Stomach (tissue), 8 donors: ENCODE measurements at regions not wholly inside any gene's neighbourhood (a gene's known extent, or its start where the extent isn't known, plus 50 kb on each side); places are given as distances from the start of the nearest gene placed in this dataset.

ENCODE experiments used
- DNase-seq, 2 donors: peaks; one replicate each; pipeline versions ENCODE4 v3.0.0 to v3.0.0-alpha.2; 2013 to 2019
- H3K27ac ChIP-seq, 5 donors: fragments of 200-600 bp in 4 of 5; sonication (generic) in 4 of 5; one replicate each; pipeline ENCODE4 v1.5.1; 2013 to 2019; ENCODE audit warnings: mild to moderate bottlenecking in 1 of 5, moderate library complexity in 1 of 5
- H3K27me3 ChIP-seq, 3 donors: fragments of 200-600 bp; sonication (generic); one replicate each; pipeline ENCODE4 v1.5.1; 2017 to 2019; ENCODE audit warnings: mixed run types in 1 of 3
- H3K36me3 ChIP-seq, 4 donors: fragments of 200-600 bp; sonication (generic); 1 replicate in 3 of 4; 2 replicates in 1 of 4; pipeline ENCODE4 v1.5.1; 2016 to 2019
- H3K4me1 ChIP-seq, 4 donors: fragments of 200-600 bp; sonication (generic); one replicate each; pipeline ENCODE4 v1.5.1; 2016 to 2019
- H3K4me3 ChIP-seq, 4 donors: fragments of 200-600 bp; sonication (generic) in 3 of 4; one replicate each; pipeline ENCODE4 v1.5.1; 2016 to 2019; ENCODE audit warnings: mild to moderate bottlenecking in 1 of 4
- H3K9me3 ChIP-seq, 4 donors: fragments of 200-600 bp; sonication (generic); one replicate each; pipeline ENCODE4 v1.5.1; 2016 to 2019
- CTCF ChIP-seq, 7 experiments: fragments of 450-650 bp in 4 of 7; fragments of 200-600 bp in 3 of 7; sonication (generic) in 3 of 7; IDR thresholded peaks; one replicate each; pipeline ENCODE4 v1.5.1; 2016 to 2019; ENCODE audit warnings: antibody characterized with exemption in 7 of 7, control low read depth in 2 of 7, mild to moderate bottlenecking in 1 of 7
- EP300 ChIP-seq: sonication (generic); formaldehyde crosslinking; IDR thresholded peaks from one replicate; pipeline ENCODE4 v1.6.1; 2017; ENCODE audit warnings: antibody characterized with exemption
- POLR2A ChIP-seq, 4 donors: fragments of 450-650 bp; IDR thresholded peaks; one replicate each; pipeline ENCODE4 v1.6.1; 2016; ENCODE audit warnings: antibody characterized with exemption in 4 of 4, control low read depth in 2 of 4, mild to moderate bottlenecking in 1 of 4, moderate library complexity in 1 of 4
- POLR2AphosphoS5 ChIP-seq, 3 donors: sonication (generic); formaldehyde crosslinking; IDR thresholded peaks; one replicate each; pipeline ENCODE4 v1.6.1; 2016; ENCODE audit warnings: antibody characterized with exemption in 3 of 3
- WGBS, 5 donors: extraction: QIAGEN DNeasy Blood & Tissue Kit in 3 of 5; methylation state at CpG; one replicate each; pipeline versions ENCODE4 v1.1.5 to v1.1.7; 2013 to 2018; 5-methylcytosine and 5-hydroxymethylcytosine counted together
- intact Hi-C: fragments of 100-400 bp; cut with DNase I; formaldehyde crosslinking; loops from one replicate; pipeline ENCODE4 v1.15.1; 2023; ENCODE audit warnings: low total_unique reads
- donor health status: healthy with polysubstance abuse.
- donor health status: Bipolar disorder and iron deficiency.
- donor health status: healthy.

- H3K9me3 ChIP-seq = peaks cover 0 to 9% (median 5%) of the 10 kb centered on the region in 4 donors
- no peak overlapping the region for H3K27ac ChIP-seq
- intact Hi-C loops = no loop called here
- no peaks in the 10 kb centered on the region for H3K27me3 ChIP-seq
- no peaks in the 10 kb centered on the region for H3K36me3 ChIP-seq
- DNase-seq = no peak
- no peak overlapping the region for H3K4me3 ChIP-seq
- no peaks in the 10 kb centered on the region for H3K4me1 ChIP-seq
- TF ChIP-seq CTCF (IDR thresholded peaks at IDR 0.05) = no peak
- TF ChIP-seq EP300 = no peak
- TF ChIP-seq POLR2A (IDR thresholded peaks at IDR 0.05) = no peak
- TF ChIP-seq POLR2AphosphoS5 (IDR thresholded peaks at IDR 0.05) = no peak
- 0 to 26% (median 17%) methylated on average over 1 of the region's 1 CpG for WGBS, 5 donors
Measured at GRCh38 chr2:137806068-137806805, 158.0 kb upstream of the HNMT start.

DNA sequence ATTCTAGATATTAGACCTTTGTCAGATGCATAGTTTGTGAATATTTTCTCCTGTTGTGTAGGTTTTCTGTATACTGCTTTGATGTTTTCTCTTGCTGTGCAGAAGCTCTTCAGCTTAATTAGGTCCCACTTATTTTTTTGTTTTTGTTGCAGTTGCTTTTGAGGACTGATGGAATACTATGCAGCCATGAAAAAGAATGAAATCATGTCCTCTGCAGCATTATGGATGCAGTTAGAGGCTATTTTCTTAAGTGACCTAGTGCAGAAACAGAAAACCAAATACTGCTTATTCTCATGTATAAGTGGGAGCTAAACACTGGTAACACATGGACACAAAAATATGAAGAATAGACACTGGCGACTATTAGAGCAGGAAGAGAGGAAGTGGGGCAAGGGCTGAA lies 155.0 kb upstream of the HNMT start:
- DNase-seq = no peak
- H3K4me3 ChIP-seq = no peak overlapping the region
- no peaks in the 10 kb centered on the region for H3K36me3 ChIP-seq
- WGBS, 5 donors = 95 to 100% (median 96%) methylated on average over 1 of the region's 1 CpG
- no peaks in the 10 kb centered on the region for H3K27me3 ChIP-seq
- TF ChIP-seq POLR2AphosphoS5 (IDR thresholded peaks at IDR 0.05) (no peak), CTCF (IDR thresholded peaks at IDR 0.05) (no peak), POLR2A (IDR thresholded peaks at IDR 0.05) (no peak), EP300 (no peak)
- no peaks in the 10 kb centered on the region for H3K4me1 ChIP-seq
- intact Hi-C loops = no loop called here
- H3K9me3 ChIP-seq = no peaks in the 10 kb centered on the region
- H3K27ac ChIP-seq = no peak overlapping the region

- no peaks in the 10 kb centered on the region for H3K36me3 ChIP-seq
- no peaks in the 10 kb centered on the region for H3K27me3 ChIP-seq
- no peak overlapping the region for H3K27ac ChIP-seq
- H3K4me3 ChIP-seq = no peak overlapping the region
- TF ChIP-seq POLR2A (IDR thresholded peaks at IDR 0.05) = no peak
- no peak for TF ChIP-seq POLR2AphosphoS5 (IDR thresholded peaks at IDR 0.05)
- no peak for TF ChIP-seq CTCF (IDR thresholded peaks at IDR 0.05)
- TF ChIP-seq EP300 = no peak
- intact Hi-C loops = no loop called here
- no peak for DNase-seq
- 67 to 79% (median 70%) methylated on average over 1 of the region's 1 CpG for whole genome bisulfite sequencing, 5 donors
- no peaks in the 10 kb centered on the region for H3K4me1 ChIP-seq
- no peaks in the 10 kb centered on the region for H3K9me3 ChIP-seq
Measured at GRCh38 chr2:137809837-137810236, 154.4 kb upstream of the HNMT start.

GRCh38 chr2:137812517-137812916 lies 151.8 kb upstream of the HNMT start:
- Histone ChIP-seq H3K4me3 (no peak overlapping the region), H3K36me3 (no peaks in the 10 kb centered on the region), H3K9me3 (no peaks in the 10 kb centered on the region), H3K27ac (no peak overlapping the region), H3K4me1 (no peaks in the 10 kb centered on the region), H3K27me3 (no peaks in the 10 kb centered on the region)
- no peak for TF ChIP-seq POLR2AphosphoS5 (IDR thresholded peaks at IDR 0.05)
- DNase-seq = no peak
- intact Hi-C loops = no loop called here

GRCh38 chr2:137813176-137813575 lies 151.1 kb upstream of the HNMT start:
- no peaks in the 10 kb centered on the region for H3K27me3 ChIP-seq
- no peaks in the 10 kb centered on the region for H3K36me3 ChIP-seq
- no peaks in the 10 kb centered on the region for H3K4me1 ChIP-seq
- H3K27ac ChIP-seq = no peak overlapping the region
- no peak for DNase-seq
- no peaks in the 10 kb centered on the region for H3K9me3 ChIP-seq
- H3K4me3 ChIP-seq = no peak overlapping the region
- WGBS, 5 donors = 75 to 91% (median 84%) methylated on average over 3 of the region's 3 CpGs
- no peak for TF ChIP-seq POLR2A (IDR thresholded peaks at IDR 0.05)
- no peak for TF ChIP-seq EP300
- TF ChIP-seq CTCF (IDR thresholded peaks at IDR 0.05) = no peak
- TF ChIP-seq POLR2AphosphoS5 (IDR thresholded peaks at IDR 0.05) = no peak
- intact Hi-C loops = no loop called here
